HG03095 (cell line): ENCODE measurements at regions not wholly inside any gene's neighbourhood (a gene's known extent, or its start where the extent isn't known, plus 50 kb on each side); places are given as distances from the start of the nearest gene placed in this dataset.
A peak's percentile ranks its signal among the peaks of the same experiment; 100 is the strongest.
"Not testable (repeated sequence)": the region's sequence is repeated elsewhere in the genome, so short reads cannot be mapped to it uniquely, and the experiment has no call there.

Experiments
- ATAC-seq: cut with Tn5 transposase; IDR thresholded peaks from one replicate; pipeline ENCODE4 v1.9.1; 2021; ENCODE audit warnings: moderate library complexity; ENCODE audit not compliant: unreplicated experiment

DNA sequence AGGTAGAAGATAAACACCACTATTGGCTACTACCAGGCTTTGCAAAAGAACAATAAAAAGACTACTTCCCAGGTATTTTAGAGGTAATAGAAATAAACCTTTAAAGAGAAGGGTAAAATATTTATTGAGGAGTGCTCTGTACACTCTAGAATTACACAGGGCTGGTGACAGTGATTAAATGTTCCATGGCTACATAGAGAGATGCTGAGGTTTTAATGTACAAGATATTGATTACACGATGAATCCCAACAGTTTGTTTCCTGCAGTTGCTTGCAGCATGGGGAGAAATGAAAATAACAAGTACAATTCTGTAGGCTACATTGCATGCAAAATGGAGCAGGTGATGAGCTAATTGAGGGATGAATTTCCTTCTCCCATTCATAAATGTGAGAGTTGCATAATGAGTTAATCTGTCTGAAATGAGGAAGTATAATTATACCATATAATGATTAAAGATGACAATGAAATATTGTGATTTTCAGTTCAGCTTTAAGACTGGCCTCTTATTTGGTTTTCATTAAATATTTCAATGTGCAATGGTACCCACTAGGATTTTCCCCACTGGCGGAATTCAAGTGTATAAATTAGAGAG lies 266.1 kb downstream of the SOCS6 start:
- no peak for ATAC-seq

- ATAC-seq: no peak
Observed at GRCh38 chr18:70553936-70554260, 265.1 kb downstream of the SOCS6 start.

GRCh38 chr18:70553245-70553935 lies 264.5 kb downstream of the SOCS6 start:
- ATAC-seq: no peak

DNA sequence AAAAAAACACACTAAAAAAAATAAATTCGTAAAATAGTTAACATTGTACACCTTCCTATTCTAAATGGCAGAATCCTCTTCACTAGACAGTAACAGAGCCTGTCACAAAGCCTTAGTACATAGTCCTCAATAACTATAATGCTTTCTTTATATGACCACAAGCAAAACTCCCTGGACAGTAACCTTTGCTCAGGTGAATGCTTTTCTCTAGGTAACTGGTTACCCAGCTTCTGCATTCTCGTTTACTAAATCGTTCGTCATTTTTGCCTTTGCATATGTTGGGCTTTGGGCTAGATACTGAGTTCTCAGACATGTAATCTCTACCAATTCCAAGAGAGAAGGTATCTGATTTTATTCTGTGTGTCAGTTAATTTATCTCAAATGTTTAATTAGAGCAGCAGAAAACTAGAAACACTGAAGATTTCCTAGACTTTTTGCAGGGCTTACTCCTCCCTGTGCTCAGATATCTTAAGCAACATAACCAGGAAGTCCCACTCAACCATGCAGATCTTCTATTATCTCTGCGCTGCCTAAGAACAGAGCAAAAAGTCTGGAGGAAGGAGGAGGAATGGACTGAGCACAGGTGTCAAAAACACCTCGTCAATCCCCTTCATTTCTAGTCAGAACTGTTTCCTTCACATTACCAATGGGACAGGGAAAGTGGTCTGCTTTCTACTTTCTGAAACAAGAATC lies 247.7 kb downstream of the SOCS6 start:
- ATAC-seq: no peak

GRCh38 chr18:70535041-70535440 lies 246.2 kb downstream of the SOCS6 start:
- no peak for ATAC-seq

- not testable (repeated sequence) for ATAC-seq
Observed at GRCh38 chr18:70525322-70525721, 236.5 kb downstream of the SOCS6 start.

DNA sequence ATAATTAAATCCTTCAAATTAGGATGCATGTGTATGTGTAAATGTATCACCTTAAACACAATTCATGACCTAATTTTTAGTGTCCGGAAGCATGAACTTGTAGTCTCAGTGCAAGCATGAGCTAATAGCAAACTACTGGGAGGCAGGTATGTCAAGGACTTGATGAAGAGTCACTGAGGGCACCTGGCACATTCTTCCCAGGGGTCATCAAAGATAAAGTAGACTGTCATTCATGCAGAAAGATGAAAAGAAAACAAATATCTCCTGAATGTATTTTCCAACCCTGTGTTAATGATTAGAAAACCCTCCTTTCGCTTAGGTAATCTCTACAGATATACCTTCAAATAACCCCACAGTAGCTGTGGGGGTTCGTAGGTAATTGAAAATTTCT lies 234.9 kb downstream of the SOCS6 start:
- ATAC-seq: no peak

DNA sequence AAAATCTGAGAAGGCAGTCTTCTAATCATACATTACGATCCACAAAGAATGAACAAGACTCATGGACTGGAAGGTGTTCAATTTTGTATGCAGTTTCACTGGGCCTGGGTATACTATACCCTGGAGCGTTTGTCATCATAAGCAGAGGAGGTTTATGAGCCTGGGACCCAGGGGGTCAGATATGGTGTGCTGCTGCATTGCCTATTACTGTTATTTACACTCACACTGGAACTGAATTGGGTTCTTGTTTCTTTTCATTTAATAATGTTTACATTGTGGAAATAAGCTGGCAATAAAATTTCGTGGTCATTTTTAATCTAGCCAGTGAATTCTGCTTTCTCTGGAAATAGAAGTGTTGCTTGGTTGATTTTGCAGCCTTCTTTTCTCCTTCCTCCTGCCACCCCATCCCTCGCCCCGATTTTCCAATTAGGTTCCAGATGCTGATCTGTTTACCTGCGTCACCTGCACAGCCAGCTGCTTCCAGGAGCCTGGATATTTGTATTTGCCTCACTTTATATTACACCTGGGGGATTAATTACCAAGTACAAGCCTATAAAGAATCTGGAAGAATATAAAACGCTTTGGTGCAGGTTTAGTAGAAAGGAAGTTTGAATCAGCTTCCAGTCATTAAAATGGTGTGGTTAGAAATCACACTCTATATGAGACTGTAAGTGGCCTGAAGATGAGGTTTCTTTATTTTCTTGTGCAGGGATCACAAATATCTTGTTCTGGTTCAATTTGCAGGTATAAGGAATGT lies 234.4 kb downstream of the SOCS6 start:
- ATAC-seq: no peak

GRCh38 chr18:70522183-70522680 lies 233.4 kb downstream of the SOCS6 start:
- ATAC-seq: no peak

DNA sequence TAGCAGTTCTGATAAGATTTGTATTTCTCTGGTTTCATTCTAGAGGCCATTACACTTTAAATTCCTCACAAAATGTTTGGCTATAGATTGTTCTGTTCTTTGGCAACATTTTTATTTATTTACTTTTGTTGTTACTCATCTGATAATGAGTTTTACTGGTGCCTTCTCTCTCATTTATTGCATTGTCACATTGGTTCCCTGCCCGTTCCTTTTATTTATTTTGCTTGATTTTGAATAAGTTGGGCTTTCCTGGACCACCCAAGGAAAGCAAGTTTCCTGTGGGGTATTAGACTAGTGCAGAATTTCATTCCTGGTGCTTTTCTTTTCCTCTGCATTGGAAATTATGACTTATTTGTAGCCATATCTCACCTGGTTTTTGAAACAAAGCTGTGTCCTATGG lies 232.0 kb downstream of the SOCS6 start:
- no peak for ATAC-seq

GRCh38 chr18:70513502-70514171 lies 224.8 kb downstream of the SOCS6 start:
- no peak for ATAC-seq

- no peak for ATAC-seq
Observed at GRCh38 chr18:70507970-70508369, 219.1 kb downstream of the SOCS6 start.

DNA sequence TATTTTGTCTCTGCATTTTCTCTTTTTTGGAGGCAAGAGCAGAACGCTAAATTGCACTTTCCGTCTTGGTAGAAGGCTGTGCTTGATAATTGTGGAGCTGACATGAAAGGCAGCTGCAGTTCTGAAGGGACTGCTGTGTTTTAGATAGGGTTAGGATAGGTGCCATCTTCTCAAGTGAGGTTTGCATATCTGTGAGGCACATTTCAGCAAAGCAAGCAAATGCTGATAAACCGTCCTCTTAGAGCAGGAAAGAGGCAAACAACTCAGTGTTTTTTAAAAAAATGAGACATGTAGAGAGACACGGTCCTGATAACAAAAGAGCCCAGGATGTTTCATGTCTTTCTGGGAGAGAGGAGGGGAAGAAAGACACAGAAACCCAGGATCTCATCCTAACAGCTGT lies 217.7 kb downstream of the SOCS6 start:
- ATAC-seq: no peak

GRCh38 chr18:70503060-70503459 lies 214.2 kb downstream of the SOCS6 start:
- no peak for ATAC-seq

GRCh38 chr18:70501358-70501757 lies 212.5 kb downstream of the SOCS6 start:
- no peak for ATAC-seq

DNA sequence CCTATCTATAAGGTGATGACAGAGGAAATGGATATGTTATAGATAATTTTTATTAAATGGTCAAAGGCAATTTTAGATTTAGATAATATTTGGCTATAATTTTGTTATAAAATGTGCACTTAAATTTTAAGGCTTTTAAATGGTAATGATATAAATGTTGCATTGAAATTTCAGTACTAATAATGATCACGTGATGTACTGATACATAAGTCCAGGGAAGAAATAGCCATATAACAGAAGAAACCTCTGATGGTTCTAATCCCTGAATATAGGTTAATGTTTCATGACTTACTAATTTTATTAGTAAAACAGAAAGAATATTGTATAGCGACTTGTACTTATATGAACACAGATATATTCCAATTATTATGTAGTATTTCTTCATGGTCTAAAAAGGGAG lies 211.9 kb downstream of the SOCS6 start:
- ATAC-seq: no peak

GRCh38 chr18:70499218-70499691 lies 210.4 kb downstream of the SOCS6 start:
- ATAC-seq: peak; percentile 86

DNA sequence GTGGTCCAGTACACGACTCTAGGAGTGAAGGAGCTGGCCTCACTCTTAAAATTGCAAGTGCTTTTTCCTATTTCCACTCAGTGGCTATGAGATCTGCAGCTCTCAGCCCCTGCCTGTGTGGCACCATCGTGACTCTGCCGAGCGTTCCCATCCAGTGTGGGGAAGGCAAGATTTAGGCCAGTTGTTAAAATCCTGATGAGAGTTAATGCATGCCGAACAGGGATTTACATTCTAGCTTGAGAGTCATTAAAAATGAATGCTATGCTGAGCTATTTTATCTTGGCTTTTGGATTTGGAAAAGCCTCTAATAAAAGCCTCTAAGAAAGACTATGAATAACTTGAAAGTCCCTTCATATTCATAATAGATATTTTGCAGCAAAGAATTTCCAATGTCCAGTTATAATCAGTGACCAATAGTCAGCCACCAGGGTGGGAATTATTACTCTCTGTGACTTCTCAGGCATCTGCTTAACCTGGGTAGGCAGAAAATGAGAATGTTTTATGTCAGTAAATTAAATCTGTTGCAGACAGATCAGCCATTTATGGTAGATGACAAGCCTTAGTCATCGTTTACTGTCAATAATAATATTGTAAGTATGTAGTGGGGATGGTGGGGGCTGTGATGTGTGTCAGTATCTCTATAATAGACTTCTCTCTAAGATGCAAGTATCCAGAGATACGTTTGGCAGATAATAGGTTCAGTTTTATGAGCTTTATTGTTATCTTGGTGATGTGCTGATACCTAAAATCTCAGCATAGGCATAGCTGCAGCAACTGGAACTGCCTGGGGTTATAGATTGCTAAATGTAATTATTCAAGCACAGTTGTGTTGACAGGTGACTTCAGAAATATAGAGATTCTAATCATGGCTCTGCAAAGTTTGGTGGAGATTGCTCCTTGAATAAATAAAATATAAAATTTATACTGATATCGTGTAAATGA lies 207.8 kb downstream of the SOCS6 start:
- no peak for ATAC-seq

DNA sequence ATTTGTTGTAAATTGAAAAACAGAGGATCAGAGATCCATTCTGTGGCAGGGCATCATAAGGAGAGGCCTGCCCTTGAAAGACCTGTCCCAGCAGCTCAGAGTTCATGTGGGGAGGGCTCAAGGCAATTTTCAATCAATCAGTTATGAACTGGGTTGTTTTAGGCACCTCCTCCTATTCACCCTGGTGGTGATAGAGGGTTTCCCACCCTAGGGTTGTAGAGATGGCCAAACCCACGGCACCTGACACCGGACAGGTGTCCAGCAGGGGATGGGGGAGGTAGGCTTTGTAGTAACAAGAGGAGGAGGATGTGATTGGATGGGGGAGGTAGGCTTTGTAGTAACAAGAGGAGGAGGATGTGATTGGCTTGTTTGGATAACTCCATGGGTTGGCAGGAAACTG lies 205.7 kb downstream of the SOCS6 start:
- no peak for ATAC-seq

GRCh38 chr18:70493461-70493860 lies 204.6 kb downstream of the SOCS6 start:
- no peak for ATAC-seq
